GM19023 (cell line): ENCODE measurements at regions not wholly inside any gene's neighbourhood (a gene's known extent, or its start where the extent isn't known, plus 50 kb on each side); places are given as distances from the start of the nearest gene placed in this dataset.
"Not testable (repeated sequence)": the region's sequence is repeated elsewhere in the genome, so short reads cannot be mapped to it uniquely, and the experiment has no call there.

ENCODE experiments used
- ATAC-seq: cut with Tn5 transposase; IDR thresholded peaks from one replicate; pipeline ENCODE4 v1.9.1; 2021; ENCODE audit warnings: mild to moderate bottlenecking, moderate library complexity; ENCODE audit not compliant: unreplicated experiment

- not testable (repeated sequence) for ATAC-seq
These were observed 551.9 kb upstream of the EYS start for GRCh38 chr6:66258731-66259487.

- no peak for ATAC-seq
These were observed 538.2 kb upstream of the EYS start for GRCh38 chr6:66245231-66245630.

GRCh38 chr6:66238851-66239250 is 531.8 kb upstream of the EYS start:
- no peak for ATAC-seq

- ATAC-seq, result no peak
These were observed 525.9 kb upstream of the EYS start for GRCh38 chr6:66232890-66233289.

- ATAC-seq, result no peak
These were observed 523.6 kb upstream of the EYS start for GRCh38 chr6:66230591-66230990.

GRCh38 chr6:66226109-66226508 is 519.1 kb upstream of the EYS start:
- no peak for ATAC-seq

GRCh38 chr6:66210964-66211363 is 503.9 kb upstream of the EYS start:
- no peak for ATAC-seq

- no peak for ATAC-seq
These were observed 493.4 kb upstream of the EYS start for GRCh38 chr6:66200390-66200789.

GRCh38 chr6:66199171-66199570 is 492.1 kb upstream of the EYS start:
- no peak for ATAC-seq

GRCh38 chr6:66198062-66198624 is 491.1 kb upstream of the EYS start:
- no peak for ATAC-seq

GRCh38 chr6:66190858-66191257 is 483.8 kb upstream of the EYS start:
- no peak for ATAC-seq

- no peak for ATAC-seq
These were observed 482.9 kb upstream of the EYS start for GRCh38 chr6:66189915-66190314.

GRCh38 chr6:66186756-66187155 is 479.7 kb upstream of the EYS start:
- ATAC-seq, result no peak

- ATAC-seq, result no peak
These were observed 477.1 kb upstream of the EYS start for GRCh38 chr6:66184091-66184490.

GRCh38 chr6:66179361-66179760 is 472.3 kb upstream of the EYS start:
- no peak for ATAC-seq

- ATAC-seq, result no peak
These were observed 466.6 kb upstream of the EYS start for GRCh38 chr6:66173587-66173986.

- not testable (repeated sequence) for ATAC-seq
These were observed 459.7 kb upstream of the EYS start for GRCh38 chr6:66166713-66167112.

GRCh38 chr6:66161546-66162108 is 454.6 kb upstream of the EYS start:
- ATAC-seq, result no peak

GRCh38 chr6:66159937-66160336 is 452.9 kb upstream of the EYS start:
- ATAC-seq, result no peak

- ATAC-seq, result no peak
These were observed 446.2 kb upstream of the EYS start for GRCh38 chr6:66153247-66153646.

- no peak for ATAC-seq
These were observed 442.1 kb upstream of the EYS start for GRCh38 chr6:66149132-66149531.

GRCh38 chr6:66145867-66146266 is 438.8 kb upstream of the EYS start:
- ATAC-seq, result no peak
